ENCODE measurements at regions not wholly inside any gene's neighbourhood (a gene's known extent, or its start where the extent isn't known, plus 50 kb on each side); places are given as distances from the start of the nearest gene placed in this dataset.

DNA sequence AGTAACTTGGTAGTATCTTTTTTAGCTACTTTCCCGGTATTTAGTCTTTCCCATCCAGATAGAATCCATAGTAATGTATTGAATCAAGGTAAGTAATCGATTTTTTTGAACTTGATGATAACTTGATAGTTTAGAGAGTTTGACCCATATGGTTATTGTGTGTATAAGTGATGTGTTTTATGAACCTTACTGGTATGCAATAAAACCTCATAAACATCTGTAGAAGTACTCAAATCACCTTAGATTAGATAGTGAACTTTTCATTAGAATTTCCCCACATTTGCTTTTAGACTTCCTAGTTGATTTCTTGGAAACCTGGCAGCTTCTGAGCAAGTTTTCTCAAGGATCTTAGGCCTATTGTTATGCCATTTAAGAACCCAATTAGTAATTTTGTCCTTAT lies 80.8 kb upstream of the PDE5A start:
- TF ChIP-seq CTCF (IDR thresholded peaks at IDR 0.05; ENCODE audit: low read depth, low read length) (no peak), EZH2phosphoT487 (IDR thresholded peaks at IDR 0.05; ENCODE audit: low read depth) (no peak)

All from OCI-LY3 (cell line).